ENCODE measurements at regions not wholly inside any gene's neighbourhood (a gene's known extent, or its start where the extent isn't known, plus 50 kb on each side); places are given as distances from the start of the nearest gene placed in this dataset.

- no peak overlapping the region for H3K18ac ChIP-seq (ENCODE audit: low read length)
- no peak overlapping the region for H2BK120ac ChIP-seq (ENCODE audit: low read depth, low read length)
- no peak overlapping the region for H3K27ac ChIP-seq (ENCODE audit: low read depth, low read length)
- no peak overlapping the region for H4K5ac ChIP-seq (ENCODE audit: low read length)
- H2AK5ac ChIP-seq (ENCODE audit: low read length): no peak overlapping the region
- no peak overlapping the region for H3K56ac ChIP-seq (ENCODE audit: low read length)
- H3K4me2 ChIP-seq (ENCODE audit: low read length): no peak overlapping the region
- H3K36me3 ChIP-seq (ENCODE audit: control insufficient read depth, insufficient read depth, low read length): no peaks in the 10 kb centered on the region
- no peak overlapping the region for H3K4me3 ChIP-seq (ENCODE audit: low read length)
- H4K8ac ChIP-seq (ENCODE audit: low read depth, low read length): no peak overlapping the region
- no peak overlapping the region for H3K4ac ChIP-seq (ENCODE audit: low read depth, low read length)
- no peak overlapping the region for H2BK5ac ChIP-seq (ENCODE audit: low read length)
- H3K23ac ChIP-seq (ENCODE audit: low read length): no peak overlapping the region
- H3K9ac ChIP-seq (ENCODE audit: low read length): no peak overlapping the region
- H3K79me1 ChIP-seq (ENCODE audit: low read length): no peaks in the 10 kb centered on the region
- no peaks in the 10 kb centered on the region for H3K27me3 ChIP-seq (ENCODE audit: insufficient read depth, low read length, poor library complexity)
- no CpG with 5 or more reads among the region's 3 CpGs for WGBS (ENCODE audit: extremely low coverage, insufficient coverage, low lambda C conversion rate)
- no peaks in the 10 kb centered on the region for H3K79me2 ChIP-seq (ENCODE audit: control insufficient read depth, insufficient read depth, low read length)
- H3K4me1 ChIP-seq (ENCODE audit: control insufficient read depth, low read depth, low read length): no peaks in the 10 kb centered on the region
- DNase-seq: no peak
- no peak overlapping the region for H2BK15ac ChIP-seq (replicated peaks; ENCODE audit: low read depth)
Observed at GRCh38 chr2:234569776-234570430, 73.0 kb upstream of the ARL4C start.

GRCh38 chr2:234566622-234567021 lies 69.7 kb upstream of the ARL4C start:
- no peak overlapping the region for H3K4ac ChIP-seq (ENCODE audit: low read depth, low read length)
- no peak overlapping the region for H2BK120ac ChIP-seq (ENCODE audit: low read depth, low read length)
- no CpG with 5 or more reads among the region's 2 CpGs for WGBS (ENCODE audit: extremely low coverage, insufficient coverage, low lambda C conversion rate)
- no peak for DNase-seq
- no peak overlapping the region for H3K4me2 ChIP-seq (ENCODE audit: low read length)
- no peak overlapping the region for H3K56ac ChIP-seq (ENCODE audit: low read length)
- H4K8ac ChIP-seq (ENCODE audit: low read depth, low read length): no peak overlapping the region
- no peaks in the 10 kb centered on the region for H3K79me2 ChIP-seq (ENCODE audit: control insufficient read depth, insufficient read depth, low read length)
- no peaks in the 10 kb centered on the region for H3K27me3 ChIP-seq (ENCODE audit: insufficient read depth, low read length, poor library complexity)
- no peak overlapping the region for H3K18ac ChIP-seq (ENCODE audit: low read length)
- H2BK15ac ChIP-seq (replicated peaks; ENCODE audit: low read depth): no peak overlapping the region
- H3K23ac ChIP-seq (ENCODE audit: low read length): no peak overlapping the region
- no peak overlapping the region for H4K5ac ChIP-seq (ENCODE audit: low read length)
- no peak overlapping the region for H2BK5ac ChIP-seq (ENCODE audit: low read length)
- no peak overlapping the region for H2AK5ac ChIP-seq (ENCODE audit: low read length)
- no peak overlapping the region for H3K27ac ChIP-seq (ENCODE audit: low read depth, low read length)
- H3K79me1 ChIP-seq (ENCODE audit: low read length): no peaks in the 10 kb centered on the region
- H3K36me3 ChIP-seq (ENCODE audit: control insufficient read depth, insufficient read depth, low read length): no peaks in the 10 kb centered on the region
- H3K9ac ChIP-seq (ENCODE audit: low read length): no peak overlapping the region
- H3K4me1 ChIP-seq (ENCODE audit: control insufficient read depth, low read depth, low read length): no peaks in the 10 kb centered on the region
- H3K4me3 ChIP-seq (ENCODE audit: low read length): no peak overlapping the region

DNA sequence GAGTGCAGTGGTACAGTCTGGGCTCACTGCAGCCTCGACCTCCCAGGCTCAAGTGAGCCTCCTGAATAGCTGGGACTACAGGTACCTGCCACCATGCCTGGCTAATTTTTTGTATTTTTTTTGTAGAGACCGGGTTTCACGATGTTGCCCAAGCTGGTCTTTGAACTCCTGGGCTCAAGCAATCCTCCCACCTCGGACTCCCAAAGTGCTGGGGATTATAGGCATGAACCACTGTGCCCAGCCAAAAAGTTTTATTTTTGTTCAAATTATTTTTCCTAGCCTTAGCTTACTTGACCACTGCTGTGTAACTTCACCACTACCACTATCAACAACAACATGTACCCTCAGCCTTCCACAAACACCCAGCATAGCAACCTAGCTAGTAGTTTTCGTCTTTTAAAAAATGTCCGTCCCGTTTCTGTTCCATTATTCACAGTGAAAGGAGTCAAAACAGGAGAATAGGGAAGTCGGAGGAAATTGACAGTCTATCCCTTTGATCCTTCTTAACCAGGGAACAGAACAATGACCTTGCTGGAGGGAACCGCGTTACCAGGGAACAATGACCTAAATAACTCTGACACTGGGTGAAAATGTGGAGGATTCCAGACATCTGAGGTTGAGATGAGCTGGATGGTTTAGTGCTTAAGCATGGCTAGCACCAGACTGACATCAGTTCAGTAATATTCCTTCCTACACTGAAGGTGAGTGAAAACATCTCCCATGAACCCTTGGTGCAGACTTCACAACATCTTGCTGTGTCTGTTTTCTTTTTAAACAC lies 69.2 kb upstream of the ARL4C start:
- no peak overlapping the region for H2BK5ac ChIP-seq (ENCODE audit: low read length)
- no peak overlapping the region for H2BK15ac ChIP-seq (replicated peaks; ENCODE audit: low read depth)
- H3K9ac ChIP-seq (ENCODE audit: low read length): no peak overlapping the region
- no peaks in the 10 kb centered on the region for H3K36me3 ChIP-seq (ENCODE audit: control insufficient read depth, insufficient read depth, low read length)
- no CpG with 5 or more reads among the region's 10 CpGs for whole genome bisulfite sequencing (ENCODE audit: extremely low coverage, insufficient coverage, low lambda C conversion rate)
- H3K4me2 ChIP-seq (ENCODE audit: low read length): no peak overlapping the region
- DNase-seq: no peak
- no peak overlapping the region for H2AK5ac ChIP-seq (ENCODE audit: low read length)
- no peak overlapping the region for H3K56ac ChIP-seq (ENCODE audit: low read length)
- no peaks in the 10 kb centered on the region for H3K4me1 ChIP-seq (ENCODE audit: control insufficient read depth, low read depth, low read length)
- no peak overlapping the region for H3K23ac ChIP-seq (ENCODE audit: low read length)
- no peak overlapping the region for H3K27ac ChIP-seq (ENCODE audit: low read depth, low read length)
- H3K4me3 ChIP-seq (ENCODE audit: low read length): no peak overlapping the region
- no peak overlapping the region for H3K18ac ChIP-seq (ENCODE audit: low read length)
- no peak overlapping the region for H2BK120ac ChIP-seq (ENCODE audit: low read depth, low read length)
- no peak overlapping the region for H4K8ac ChIP-seq (ENCODE audit: low read depth, low read length)
- no peaks in the 10 kb centered on the region for H3K79me1 ChIP-seq (ENCODE audit: low read length)
- H3K27me3 ChIP-seq (ENCODE audit: insufficient read depth, low read length, poor library complexity): no peaks in the 10 kb centered on the region
- no peak overlapping the region for H4K5ac ChIP-seq (ENCODE audit: low read length)
- H3K79me2 ChIP-seq (ENCODE audit: control insufficient read depth, insufficient read depth, low read length): no peaks in the 10 kb centered on the region
- H3K4ac ChIP-seq (ENCODE audit: low read depth, low read length): no peak overlapping the region

DNA sequence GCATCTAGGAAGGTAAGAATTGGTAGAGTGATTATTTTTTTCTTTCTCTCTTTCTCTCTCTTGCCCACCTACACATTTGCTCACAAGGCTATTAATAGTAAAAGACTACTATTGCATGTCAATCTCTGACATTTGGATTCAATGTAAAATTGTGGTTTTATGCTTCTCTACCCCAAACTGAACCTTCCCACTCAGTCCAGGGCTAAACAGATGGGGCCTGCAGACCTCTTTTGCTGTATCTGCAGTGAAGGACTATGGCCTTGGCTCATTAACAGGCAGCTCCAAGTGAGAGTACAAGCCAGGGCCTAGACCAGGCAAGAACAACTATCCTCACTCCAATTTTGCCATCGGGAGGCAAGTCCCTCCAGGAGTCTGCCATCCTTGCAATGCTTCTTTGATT lies 68.3 kb upstream of the ARL4C start:
- H2BK15ac ChIP-seq (replicated peaks; ENCODE audit: low read depth): no peak overlapping the region
- H4K8ac ChIP-seq (ENCODE audit: low read depth, low read length): no peak overlapping the region
- H3K4me2 ChIP-seq (ENCODE audit: low read length): no peak overlapping the region
- H3K27ac ChIP-seq (ENCODE audit: low read depth, low read length): no peak overlapping the region
- H2BK120ac ChIP-seq (ENCODE audit: low read depth, low read length): no peak overlapping the region
- H3K9ac ChIP-seq (ENCODE audit: low read length): no peak overlapping the region
- no peak overlapping the region for H3K4me3 ChIP-seq (ENCODE audit: low read length)
- no peaks in the 10 kb centered on the region for H3K4me1 ChIP-seq (ENCODE audit: control insufficient read depth, low read depth, low read length)
- H3K79me1 ChIP-seq (ENCODE audit: low read length): no peaks in the 10 kb centered on the region
- no peaks in the 10 kb centered on the region for H3K79me2 ChIP-seq (ENCODE audit: control insufficient read depth, insufficient read depth, low read length)
- no peaks in the 10 kb centered on the region for H3K36me3 ChIP-seq (ENCODE audit: control insufficient read depth, insufficient read depth, low read length)
- WGBS (ENCODE audit: extremely low coverage, insufficient coverage, low lambda C conversion rate): no CpG with 5 or more reads among the region's 1 CpG
- H3K4ac ChIP-seq (ENCODE audit: low read depth, low read length): no peak overlapping the region
- no peak overlapping the region for H2AK5ac ChIP-seq (ENCODE audit: low read length)
- no peak overlapping the region for H2BK5ac ChIP-seq (ENCODE audit: low read length)
- H3K56ac ChIP-seq (ENCODE audit: low read length): peak overlapping the region; percentile 25
- no peak overlapping the region for H4K5ac ChIP-seq (ENCODE audit: low read length)
- no peak overlapping the region for H3K18ac ChIP-seq (ENCODE audit: low read length)
- DNase-seq: no peak
- no peaks in the 10 kb centered on the region for H3K27me3 ChIP-seq (ENCODE audit: insufficient read depth, low read length, poor library complexity)
- H3K23ac ChIP-seq (ENCODE audit: low read length): no peak overlapping the region

GRCh38 chr2:234564699-234565098 lies 67.8 kb upstream of the ARL4C start:
- H2BK15ac ChIP-seq (replicated peaks; ENCODE audit: low read depth): no peak overlapping the region
- H3K4me1 ChIP-seq (ENCODE audit: control insufficient read depth, low read depth, low read length): no peaks in the 10 kb centered on the region
- no peak overlapping the region for H3K4me2 ChIP-seq (ENCODE audit: low read length)
- H3K36me3 ChIP-seq (ENCODE audit: control insufficient read depth, insufficient read depth, low read length): no peaks in the 10 kb centered on the region
- no peak overlapping the region for H2BK5ac ChIP-seq (ENCODE audit: low read length)
- H3K4ac ChIP-seq (ENCODE audit: low read depth, low read length): no peak overlapping the region
- H3K4me3 ChIP-seq (ENCODE audit: low read length): no peak overlapping the region
- H2AK5ac ChIP-seq (ENCODE audit: low read length): no peak overlapping the region
- H3K18ac ChIP-seq (ENCODE audit: low read length): no peak overlapping the region
- no peak overlapping the region for H4K8ac ChIP-seq (ENCODE audit: low read depth, low read length)
- H4K5ac ChIP-seq (ENCODE audit: low read length): no peak overlapping the region
- WGBS (ENCODE audit: extremely low coverage, insufficient coverage, low lambda C conversion rate): no CpG with 5 or more reads among the region's 2 CpGs
- H3K79me2 ChIP-seq (ENCODE audit: control insufficient read depth, insufficient read depth, low read length): no peaks in the 10 kb centered on the region
- no peak overlapping the region for H3K23ac ChIP-seq (ENCODE audit: low read length)
- H3K79me1 ChIP-seq (ENCODE audit: low read length): no peaks in the 10 kb centered on the region
- H3K56ac ChIP-seq (ENCODE audit: low read length): no peak overlapping the region
- no peak overlapping the region for H3K9ac ChIP-seq (ENCODE audit: low read length)
- no peak overlapping the region for H2BK120ac ChIP-seq (ENCODE audit: low read depth, low read length)
- no peak for DNase-seq
- no peaks in the 10 kb centered on the region for H3K27me3 ChIP-seq (ENCODE audit: insufficient read depth, low read length, poor library complexity)
- no peak overlapping the region for H3K27ac ChIP-seq (ENCODE audit: low read depth, low read length)

Measured in mesendoderm (in vitro differentiated cells).